Medulla oblongata (tissue), 1 donor: ENCODE measurements at regions not wholly inside any gene's neighbourhood (a gene's known extent, or its start where the extent isn't known, plus 50 kb on each side); places are given as distances from the start of the nearest gene placed in this dataset.

ENCODE experiments used
- DNase-seq: peaks from one replicate; pipeline ENCODE4 v3.0.0-alpha.2; 2015; ENCODE audit errors: extremely low spot score

DNA sequence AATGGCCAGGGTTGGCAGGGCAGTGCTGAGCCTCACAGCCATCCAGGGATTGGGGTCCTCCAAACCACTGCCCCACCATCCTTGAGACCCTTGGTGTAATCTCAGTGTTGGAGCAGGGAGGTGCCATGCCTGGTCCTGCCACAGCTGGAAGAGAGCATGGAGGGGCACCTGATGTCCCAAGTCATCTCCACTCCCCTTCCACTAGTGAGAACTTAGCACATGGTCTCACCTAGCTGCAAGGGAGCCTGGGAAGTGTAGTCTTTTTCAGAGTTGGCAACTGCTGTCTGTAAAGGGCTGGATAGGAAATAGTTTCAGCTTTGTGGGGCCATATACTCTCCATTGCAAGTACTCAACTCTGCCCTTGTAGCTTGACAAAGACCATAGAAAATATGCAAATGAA is 238.7 kb downstream of the RPS24 start:
- DNase-seq, result no peak

DNA sequence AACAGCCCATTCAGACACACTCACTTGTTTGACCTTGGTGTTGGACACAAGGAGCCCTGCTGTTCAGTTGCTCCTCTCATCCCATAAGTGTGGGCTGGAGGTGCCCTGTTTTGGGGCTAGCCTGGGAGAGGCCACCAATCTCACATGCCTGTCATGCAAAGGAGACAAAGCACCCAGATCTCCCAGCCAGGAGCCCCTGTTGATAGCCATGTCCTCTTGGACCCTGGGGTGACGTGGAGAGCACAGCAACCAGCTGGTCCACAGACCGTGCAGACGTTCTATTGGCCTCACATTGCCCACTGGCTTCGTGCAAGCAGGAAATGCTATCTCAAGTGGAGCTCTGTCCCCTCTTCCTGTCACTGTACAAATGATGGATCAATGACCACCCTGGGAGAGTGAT is 240.8 kb downstream of the RPS24 start:
- no peak for DNase-seq

DNA sequence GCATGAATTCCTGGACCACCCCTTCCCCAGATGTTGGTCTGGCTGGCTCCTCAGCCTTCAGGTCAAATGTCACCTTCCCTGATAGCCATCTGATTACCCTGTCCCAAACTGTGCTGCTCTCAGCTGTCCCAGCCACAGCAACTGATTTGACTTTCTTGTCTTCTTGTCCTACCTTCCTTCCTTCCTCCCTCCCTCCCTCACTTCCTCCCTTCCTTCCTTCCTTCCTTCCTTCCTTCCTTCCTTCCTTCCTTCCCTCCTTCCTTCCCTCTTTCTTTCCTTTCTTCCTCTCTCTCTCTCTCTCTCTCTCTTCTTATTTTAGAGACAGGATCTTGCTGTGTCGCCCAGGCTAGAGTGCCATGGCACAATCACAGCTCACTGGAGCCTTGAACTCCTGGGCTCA is 242.5 kb downstream of the RPS24 start:
- DNase-seq, result no peak

DNA sequence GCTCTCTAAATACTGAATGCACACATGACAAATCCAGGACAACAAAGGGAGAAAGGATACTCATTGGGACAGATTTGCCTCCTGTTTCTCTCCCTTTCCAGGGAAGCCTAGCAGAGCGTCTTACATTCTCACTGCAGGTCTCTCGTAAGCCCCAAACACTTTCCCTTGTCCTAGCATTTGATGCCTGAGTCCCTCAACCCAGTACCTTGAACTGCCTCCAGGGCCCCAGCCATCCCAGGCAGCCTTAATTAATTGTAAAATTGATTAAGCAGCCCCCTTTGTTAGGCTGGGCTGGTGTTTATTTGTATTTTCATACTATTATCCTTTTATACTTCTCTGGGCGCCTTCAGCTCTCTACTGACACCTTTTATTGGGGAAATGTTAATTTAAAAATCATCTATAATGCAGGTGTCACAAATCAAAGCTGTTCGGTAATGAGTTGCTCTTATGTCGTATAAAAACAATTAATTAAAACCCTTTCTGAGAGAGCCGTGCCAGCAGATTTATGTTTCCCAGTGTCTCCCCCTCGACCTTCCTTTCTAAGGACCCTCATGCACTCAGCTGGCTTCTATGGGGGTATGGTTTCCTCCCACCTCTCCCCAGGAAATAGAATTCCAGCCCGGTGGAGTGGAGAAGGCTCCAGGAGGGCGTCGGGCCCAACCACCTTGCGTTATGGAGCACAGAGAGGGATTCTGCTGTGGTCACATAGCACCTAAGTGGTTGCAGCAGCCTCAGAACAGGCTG is 243.8 kb downstream of the RPS24 start:
- no peak for DNase-seq

DNA sequence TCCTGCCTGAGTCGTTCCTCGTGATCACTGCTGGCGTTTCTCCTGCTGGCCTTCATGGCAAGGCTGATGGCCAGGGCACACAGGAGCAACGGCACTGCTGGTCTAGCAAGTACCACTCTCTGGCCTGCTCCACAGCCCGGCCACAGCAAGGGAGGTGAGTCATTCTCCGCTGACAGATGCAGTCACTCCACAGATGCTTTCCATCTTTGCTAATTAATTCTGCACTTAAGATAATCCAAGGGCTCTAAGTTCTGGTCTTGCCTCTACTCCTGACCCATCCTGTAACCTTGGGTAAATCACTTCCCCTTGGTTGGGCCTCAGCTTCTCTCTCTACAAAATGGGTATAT is 244.4 kb downstream of the RPS24 start:
- peak; percentile 77 for DNase-seq

DNA sequence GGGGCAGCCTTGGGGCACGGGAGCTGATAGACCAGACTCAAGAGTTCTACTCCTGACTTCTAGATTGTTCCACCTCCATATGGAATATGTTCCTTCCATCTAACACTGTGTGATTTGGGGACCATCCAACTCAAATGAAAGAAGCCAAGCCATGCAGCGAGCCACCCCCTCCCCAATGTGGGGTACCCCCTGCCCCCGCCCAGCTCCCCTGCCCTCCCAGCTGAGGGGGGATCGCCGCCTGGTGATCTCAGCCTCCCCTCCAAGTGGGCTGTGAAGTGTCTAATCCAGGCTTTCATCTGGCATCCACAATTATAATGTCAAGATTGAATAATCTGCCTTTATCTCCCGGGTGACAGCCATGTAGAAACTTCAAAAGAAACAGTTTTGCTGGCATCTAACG is 246.1 kb downstream of the RPS24 start:
- no peak for DNase-seq

DNA sequence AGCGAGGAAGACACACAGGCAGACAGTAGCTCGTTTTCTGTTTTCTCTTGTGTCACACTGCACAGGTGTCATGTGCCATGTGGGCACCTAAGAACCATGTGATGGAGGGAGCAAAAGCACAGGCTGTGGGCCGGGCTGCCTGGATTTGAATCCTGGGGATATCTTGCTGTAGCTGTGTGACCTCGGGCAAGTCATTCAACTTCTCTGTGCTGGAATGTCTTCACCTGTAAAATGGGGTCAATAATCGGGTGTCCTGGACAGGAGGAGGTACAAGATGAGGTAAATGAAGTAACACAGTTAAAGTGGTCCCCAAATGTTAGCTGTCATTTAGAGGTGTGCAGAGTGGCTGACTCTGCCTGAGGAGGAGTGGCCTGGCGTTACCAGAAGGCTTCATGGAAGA is 246.9 kb downstream of the RPS24 start:
- DNase-seq, result no peak

DNA sequence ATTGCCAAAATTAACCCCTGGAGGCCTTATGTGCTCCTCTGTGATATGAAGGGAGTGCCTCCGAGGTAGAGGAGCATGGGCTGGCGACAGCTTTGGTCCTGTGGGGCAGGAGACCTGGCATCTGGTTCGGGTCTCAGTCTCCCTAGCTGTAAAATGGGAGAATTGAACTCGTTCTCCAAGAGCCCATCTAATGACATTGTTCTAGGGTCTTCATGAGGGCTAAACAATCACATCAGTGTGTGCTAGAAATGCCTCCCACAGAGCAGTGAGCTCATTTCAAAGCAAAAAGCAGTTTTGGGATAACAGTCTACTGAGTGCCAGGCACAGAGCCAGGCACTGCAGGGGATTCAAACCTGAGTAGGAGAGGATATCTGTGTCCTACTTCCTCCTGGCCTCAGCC is 248.0 kb downstream of the RPS24 start:
- no peak for DNase-seq

DNA sequence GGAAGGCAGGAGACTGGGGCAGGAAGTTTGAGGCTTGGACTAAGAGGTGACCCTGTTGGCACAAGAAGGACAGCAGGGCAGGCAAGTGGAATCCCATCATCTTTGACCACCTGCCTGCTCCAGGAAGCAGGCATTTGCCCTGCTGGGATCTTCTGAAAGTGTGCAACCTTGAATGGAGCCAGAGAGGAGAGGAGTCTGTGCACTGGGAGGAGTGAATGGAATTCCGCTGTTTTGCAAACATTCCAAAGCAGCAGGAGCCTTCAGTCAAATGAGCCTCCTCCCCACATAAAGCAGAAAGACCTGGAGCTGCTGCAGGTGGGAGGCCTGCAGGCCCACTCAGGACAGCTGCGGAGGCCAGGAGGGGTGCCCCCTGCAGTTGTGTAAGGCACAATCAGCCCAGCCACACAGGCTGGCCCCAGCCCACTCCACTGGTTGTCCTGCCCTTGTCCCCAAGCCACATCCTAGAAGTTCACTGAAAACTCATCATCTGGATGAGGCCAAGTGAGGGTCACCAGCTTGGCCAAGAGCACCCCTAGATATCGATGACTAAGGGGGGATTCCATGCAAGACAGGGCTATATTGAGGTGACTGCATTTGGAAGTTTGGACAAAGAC is 249.5 kb downstream of the RPS24 start:
- DNase-seq, result no peak

DNA sequence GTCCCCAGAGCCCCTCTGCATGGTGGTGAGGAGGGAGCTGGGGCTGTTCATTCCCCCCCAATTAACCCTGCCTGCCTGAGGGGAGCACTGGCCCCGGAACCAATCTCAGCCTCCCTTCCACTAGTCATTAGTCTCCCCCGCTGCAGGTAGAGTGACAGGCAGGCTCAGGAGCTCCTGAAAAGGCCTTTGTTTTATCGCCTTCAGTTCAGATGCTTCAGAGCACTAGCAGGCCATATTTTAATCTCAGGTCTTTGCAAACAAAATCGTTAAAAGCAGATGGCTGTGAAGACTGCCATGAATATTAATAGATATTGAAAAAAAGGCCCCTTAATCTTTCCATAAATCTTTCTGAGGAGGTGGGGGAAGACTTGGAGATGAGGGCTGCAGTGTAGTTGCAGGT is 250.7 kb downstream of the RPS24 start:
- no peak for DNase-seq

DNA sequence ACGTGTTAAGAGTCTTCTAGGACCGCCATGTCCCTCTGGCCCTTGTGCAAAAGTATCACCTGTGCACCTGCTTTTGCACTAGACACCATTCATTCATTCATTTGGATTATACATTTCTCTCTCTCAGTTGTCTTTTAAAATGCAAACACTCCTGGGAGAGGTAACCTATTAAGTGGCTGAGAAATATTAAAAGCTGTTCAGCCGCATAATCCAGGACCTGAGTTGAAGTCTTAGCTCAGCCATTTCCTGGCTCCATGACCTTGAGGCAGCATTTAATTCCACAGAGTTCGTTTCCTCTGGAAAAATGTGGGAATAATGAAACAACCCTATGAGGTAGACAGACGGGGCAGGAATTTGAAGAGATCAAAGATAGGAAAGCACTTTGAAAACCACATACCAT is 251.6 kb downstream of the RPS24 start:
- no peak for DNase-seq

DNA sequence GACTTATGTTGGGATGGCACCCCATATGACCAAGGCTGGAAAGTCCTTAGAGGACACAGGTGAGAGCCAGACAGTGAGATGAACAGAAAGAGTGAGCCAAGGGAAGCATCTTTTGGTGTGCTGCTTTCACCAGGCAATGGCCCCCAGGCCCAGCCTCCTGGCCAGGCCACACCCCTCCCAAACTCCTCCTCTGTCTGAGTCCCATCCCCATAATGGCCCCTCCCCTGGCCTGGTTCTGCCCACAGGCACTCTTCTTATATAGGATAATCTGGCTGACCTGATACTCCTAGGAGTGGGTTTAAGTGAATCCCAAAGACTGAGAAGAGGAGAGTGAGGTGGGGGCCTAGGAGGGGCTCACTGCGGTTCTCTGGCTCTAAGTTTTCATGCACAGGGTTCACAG is 252.5 kb downstream of the RPS24 start:
- DNase-seq, result no peak

DNA sequence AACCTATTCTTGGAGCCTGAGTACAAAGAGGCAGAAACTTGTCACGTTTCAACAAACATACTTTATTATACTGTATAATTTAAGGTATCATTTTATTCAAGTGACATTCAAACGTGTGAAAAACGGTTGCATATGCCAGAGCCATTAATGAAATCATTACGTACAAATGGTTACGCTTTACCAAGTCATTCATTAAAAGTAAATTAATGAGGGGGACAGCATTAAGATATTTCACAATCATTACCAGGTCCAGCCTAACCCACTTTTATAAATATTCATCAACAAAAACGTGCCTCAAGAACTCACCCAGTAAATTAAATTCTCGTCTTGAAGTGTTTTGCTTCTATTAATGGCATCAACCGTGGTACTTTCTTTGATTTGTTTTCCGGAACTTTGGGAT is 253.0 kb downstream of the RPS24 start:
- no peak for DNase-seq

DNA sequence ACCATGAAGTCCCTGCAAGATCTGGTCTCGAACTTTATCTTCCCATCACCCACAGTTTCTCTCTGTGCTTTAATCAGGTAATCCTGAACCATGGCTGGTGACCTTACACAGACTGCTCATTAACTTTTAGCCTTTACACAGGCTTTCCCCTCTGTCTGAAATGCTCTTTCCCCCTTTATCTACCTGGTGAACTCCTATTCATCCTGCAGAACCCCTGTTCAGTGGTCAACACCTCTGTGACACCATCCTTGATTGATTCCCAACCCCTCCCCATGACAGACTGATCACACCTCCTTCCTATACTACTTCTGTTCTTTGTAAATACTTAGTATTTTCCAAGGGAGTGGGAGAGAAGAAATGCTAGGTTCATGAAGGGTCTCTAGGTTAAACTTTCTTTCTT is 254.0 kb downstream of the RPS24 start:
- no peak for DNase-seq

DNA sequence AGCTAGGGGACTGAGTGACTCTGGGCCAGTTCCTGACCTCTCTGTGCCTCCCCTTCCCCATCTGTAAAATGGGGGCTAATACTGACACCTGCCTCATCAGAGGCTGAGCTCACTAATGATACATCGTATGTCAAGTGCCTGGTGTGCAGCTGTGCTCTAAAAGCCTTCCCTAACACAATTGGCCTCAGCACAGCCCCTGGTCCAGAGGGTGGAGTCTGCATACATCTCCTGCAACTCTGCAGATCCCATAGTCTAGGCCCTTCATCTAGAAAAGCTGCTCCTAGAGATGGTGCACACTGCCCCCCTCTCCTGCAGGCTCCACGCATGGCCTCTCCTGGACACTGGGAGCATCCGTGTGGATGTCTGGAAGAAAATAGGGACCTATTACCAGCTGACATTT is 255.0 kb downstream of the RPS24 start:
- DNase-seq, result no peak

DNA sequence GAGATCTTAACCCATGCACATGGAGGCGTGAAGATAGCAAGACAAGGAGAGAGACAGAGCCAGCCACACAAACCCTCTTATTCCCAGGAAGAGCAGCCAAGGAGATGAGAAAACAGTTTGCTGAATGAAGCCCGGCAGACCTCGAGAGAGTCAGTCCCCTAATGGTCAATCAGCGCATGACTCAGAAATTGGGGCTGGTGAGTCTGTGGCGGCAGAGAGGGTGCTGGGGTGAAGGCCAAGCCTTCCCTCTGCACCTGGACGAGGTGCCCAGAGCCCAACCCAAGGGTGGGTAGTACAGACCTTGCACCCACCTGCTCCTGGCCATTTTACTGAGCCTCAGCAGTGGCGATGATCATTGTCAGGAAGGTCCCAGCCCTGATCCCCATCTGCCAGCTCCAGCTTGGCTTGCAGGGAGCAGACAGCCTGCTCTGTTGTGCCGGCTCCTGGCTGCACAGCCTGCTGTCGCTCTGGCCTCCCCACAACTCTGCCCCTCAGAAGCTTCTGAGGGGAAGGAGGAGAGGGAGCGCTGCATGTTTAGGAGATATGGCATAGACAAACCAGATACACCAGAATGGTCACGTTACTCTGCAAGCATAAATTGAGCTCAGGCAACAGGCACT is 256.6 kb downstream of the RPS24 start:
- DNase-seq, result peak; percentile 29

DNA sequence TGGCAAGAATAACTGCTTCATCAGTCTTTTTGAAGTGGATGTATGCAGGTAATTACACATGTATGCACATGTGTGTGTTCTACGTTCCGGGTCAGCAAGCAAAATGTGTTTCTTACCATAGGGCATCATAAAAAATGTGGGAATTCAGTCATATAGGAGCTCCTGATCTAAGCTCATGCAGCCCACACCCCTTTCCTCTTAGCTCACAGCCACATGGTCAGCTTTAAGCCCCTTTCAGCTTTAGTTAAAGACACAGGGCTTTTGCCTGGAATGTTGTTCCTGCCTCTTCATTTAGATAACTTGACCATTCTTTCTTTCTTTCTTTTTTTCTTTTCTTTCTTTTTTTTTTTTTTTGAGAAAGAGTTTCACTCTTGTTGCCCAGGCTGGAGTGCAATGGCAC is 258.1 kb downstream of the RPS24 start:
- no peak for DNase-seq

DNA sequence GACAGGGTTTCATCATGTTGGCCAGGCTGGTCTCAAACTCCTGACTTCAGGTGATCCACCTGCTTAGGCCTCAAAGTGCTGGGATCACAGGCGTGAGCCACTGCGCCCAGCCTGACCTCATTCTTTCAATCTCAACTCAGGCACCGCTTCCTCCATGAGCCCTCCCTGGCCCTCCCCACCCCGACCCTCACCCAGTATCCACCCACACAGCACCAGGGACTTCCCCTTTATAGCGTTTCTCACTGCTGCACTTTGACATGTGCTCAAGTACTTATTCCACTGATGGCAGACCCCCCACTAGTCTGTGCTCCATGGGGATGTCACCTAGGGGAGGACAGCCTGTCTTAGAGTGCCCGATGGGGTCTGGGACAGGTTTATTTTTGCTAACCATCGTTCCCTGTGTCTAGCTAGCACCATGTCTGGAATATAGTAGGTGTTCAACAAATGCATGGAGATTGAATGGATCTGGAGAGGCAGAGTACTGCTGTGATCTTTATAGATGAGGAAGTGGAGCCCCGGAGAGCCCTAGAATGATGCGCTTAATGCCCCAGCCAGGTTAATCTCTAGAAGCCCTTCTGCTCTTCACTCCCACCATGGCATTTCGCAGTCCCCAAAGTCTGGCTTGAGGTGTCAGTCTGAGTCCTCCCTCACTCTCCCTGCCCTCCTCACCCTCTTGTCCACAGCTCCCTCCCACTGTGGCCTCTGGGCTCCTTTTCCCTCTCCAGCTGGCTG is 258.8 kb downstream of the RPS24 start:
- DNase-seq, result no peak

DNA sequence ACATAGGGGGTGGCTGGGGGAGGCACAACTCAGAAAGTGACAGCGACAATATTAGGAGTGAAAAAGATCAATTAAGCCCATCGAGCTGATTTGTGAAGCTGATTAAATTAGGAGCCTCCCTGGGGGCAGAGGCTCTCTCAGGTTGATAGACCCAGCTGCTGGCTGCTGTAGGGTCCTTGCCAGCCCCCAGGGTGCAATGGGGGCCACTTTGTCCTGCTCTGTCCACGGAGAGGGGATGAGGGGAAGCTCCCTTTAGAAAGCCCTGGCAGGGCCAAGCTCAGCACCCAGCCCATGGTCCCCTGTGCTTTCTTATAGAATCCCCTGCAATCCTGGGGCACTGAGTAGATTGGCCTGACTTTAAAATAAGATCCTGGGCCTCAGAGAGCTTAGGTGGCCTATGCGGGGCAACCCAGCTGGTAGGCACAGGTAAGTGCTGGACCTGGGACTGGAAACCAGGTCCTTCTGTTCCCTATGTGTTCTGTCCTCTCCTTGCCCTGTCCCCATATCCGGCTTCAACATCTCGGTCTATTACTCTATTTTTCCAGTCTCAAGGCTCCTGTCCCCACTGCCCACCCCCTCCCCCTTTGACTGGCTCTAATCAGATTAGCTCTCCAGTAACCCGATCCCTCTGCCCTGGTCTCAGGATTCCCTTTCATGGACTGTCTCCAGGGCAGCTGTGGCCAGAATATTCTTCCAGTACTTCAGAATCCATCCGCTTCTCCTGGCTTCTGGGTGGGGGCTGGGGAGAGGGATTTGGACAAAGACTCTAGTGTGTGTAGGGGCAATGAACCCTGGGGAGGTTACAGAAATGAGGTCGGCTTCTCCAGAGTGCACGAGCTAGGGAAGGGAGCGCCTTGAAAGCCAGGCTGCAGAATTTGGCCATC is 259.6 kb downstream of the RPS24 start:
- DNase-seq, result no peak

DNA sequence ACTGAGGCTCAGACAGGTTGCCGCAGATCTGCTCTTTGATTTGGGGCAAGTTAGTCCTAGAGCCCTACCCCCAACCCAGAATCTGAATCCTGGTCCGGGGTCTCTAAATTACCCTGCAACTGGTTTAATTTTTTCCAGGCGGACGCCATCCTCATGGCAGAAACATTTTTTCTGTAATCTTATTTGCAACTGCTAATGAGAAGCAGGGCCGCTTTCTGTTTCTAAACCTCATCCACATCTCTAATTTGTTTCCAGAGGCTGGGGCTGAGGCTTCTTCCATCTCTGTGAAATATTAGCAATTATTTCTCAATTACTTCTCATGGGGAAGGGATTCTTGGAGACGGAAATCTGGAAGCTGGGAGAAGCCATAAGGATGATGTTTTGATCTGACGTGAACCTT is 261.6 kb downstream of the RPS24 start:
- no peak for DNase-seq

DNA sequence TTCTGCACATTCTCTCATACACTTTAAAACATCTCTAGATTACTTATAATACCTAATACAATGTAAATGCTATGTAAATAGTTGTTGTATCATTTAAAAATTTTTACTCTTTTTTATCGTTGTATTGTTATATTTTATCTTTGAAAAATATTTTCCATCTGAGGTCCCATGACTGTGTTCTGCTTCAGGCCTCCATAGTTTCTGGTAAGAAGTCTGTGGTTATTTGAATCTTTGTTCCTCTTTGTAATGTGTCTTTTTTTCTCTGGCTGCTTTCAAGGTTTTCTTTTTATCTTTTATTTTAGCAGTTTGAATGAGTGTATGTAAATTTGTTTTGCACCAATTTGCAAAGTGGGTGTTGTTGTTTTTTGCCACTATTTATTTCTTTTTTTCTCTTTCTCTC is 263.1 kb downstream of the RPS24 start:
- no peak for DNase-seq

DNA sequence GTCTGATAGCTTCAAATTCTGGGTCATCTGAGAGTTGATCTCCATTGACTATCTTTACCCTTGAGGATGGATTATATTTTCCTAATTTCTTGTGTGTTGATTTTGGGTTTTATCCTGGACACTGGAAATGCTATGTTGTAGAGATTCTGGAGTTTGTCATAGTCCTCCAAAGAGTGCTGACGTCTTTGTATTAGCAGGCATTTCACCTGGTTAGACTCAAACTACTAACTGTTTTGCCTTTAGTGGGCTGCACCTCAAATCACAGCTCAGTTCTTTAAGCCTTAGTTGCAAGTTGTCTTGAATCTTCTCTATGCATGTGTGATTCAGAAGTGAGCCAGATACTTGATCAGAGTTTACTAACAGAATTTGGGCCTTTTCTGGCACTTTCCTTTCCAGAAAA is 264.3 kb downstream of the RPS24 start:
- DNase-seq, result no peak
